ENCODE measurements at regions not wholly inside any gene's neighbourhood (a gene's known extent, or its start where the extent isn't known, plus 50 kb on each side); places are given as distances from the start of the nearest gene placed in this dataset.

- no peak overlapping the region for H3K4me3 ChIP-seq
- H3K27me3 ChIP-seq = no peaks in the 10 kb centered on the region
- H3K27ac ChIP-seq (replicated peaks in 1 of 4) = no peak overlapping the region
- intact Hi-C loops (cut with DNase I) = no loop called here
- H3K9me3 ChIP-seq = no peaks in the 10 kb centered on the region
- no peaks in the 10 kb centered on the region for H3K4me1 ChIP-seq
- WGBS = 92% methylated on average over 1 of the region's 1 CpG
- TF ChIP-seq POLR2AphosphoS5 (IDR thresholded peaks at IDR 0.05) = no peak
- TF ChIP-seq POLR2A (IDR thresholded peaks at IDR 0.05; ENCODE audit: low read depth) = no peak
- no peak for TF ChIP-seq CTCF (IDR thresholded peaks at IDR 0.05)
- TF ChIP-seq EP300 (IDR thresholded peaks at IDR 0.05) = no peak
- no peaks in the 10 kb centered on the region for H3K36me3 ChIP-seq
- no peak for DNase-seq (ENCODE audit: extremely low spot score)
These were observed 421.1 kb downstream of the KLF5 start for GRCh38 chr13:73479856-73480255.

- DNase-seq (ENCODE audit: extremely low spot score) = no peak
- no peaks in the 10 kb centered on the region for H3K27me3 ChIP-seq
- H3K36me3 ChIP-seq = no peaks in the 10 kb centered on the region
- H3K4me3 ChIP-seq = no peak overlapping the region
- TF ChIP-seq POLR2A (IDR thresholded peaks at IDR 0.05; ENCODE audit: low read depth) (no peak), CTCF (IDR thresholded peaks at IDR 0.05) (no peak), POLR2AphosphoS5 (IDR thresholded peaks at IDR 0.05) (no peak)
- H3K4me1 ChIP-seq = no peaks in the 10 kb centered on the region
- H3K9me3 ChIP-seq = no peaks in the 10 kb centered on the region
- intact Hi-C loops (cut with DNase I) = no loop called here
- WGBS = 94% methylated on average over 1 of the region's 1 CpG
- H3K27ac ChIP-seq (replicated peaks in 1 of 4) = no peak overlapping the region
These were observed 420.5 kb downstream of the KLF5 start for GRCh38 chr13:73479351-73479750.

GRCh38 chr13:73477441-73477840, 418.6 kb downstream of the KLF5 start:
- H3K4me3 ChIP-seq = no peak overlapping the region
- 85% methylated on average over 3 of the region's 3 CpGs for WGBS
- no peaks in the 10 kb centered on the region for H3K9me3 ChIP-seq
- no peak for DNase-seq (ENCODE audit: extremely low spot score)
- intact Hi-C loops (cut with DNase I) = no loop called here
- H3K27ac ChIP-seq (replicated peaks in 1 of 4) = no peak overlapping the region
- no peaks in the 10 kb centered on the region for H3K4me1 ChIP-seq
- no peaks in the 10 kb centered on the region for H3K27me3 ChIP-seq
- no peaks in the 10 kb centered on the region for H3K36me3 ChIP-seq
- TF ChIP-seq EP300 (IDR thresholded peaks at IDR 0.05) = no peak
- TF ChIP-seq CTCF (IDR thresholded peaks at IDR 0.05) = no peak
- TF ChIP-seq POLR2AphosphoS5 (IDR thresholded peaks at IDR 0.05) = no peak
- TF ChIP-seq POLR2A (IDR thresholded peaks at IDR 0.05; ENCODE audit: low read depth) = no peak

GRCh38 chr13:73473016-73473415, 414.2 kb downstream of the KLF5 start:
- WGBS = 91% methylated on average over 2 of the region's 2 CpGs
- H3K4me3 ChIP-seq = no peak overlapping the region
- intact Hi-C loops (cut with DNase I) = no loop called here

More at GRCh38 chr13:73473016-73473415, 414.2 kb downstream of the KLF5 start:
- H3K27me3 ChIP-seq = no peaks in the 10 kb centered on the region
- no peaks in the 10 kb centered on the region for H3K9me3 ChIP-seq
- no peak overlapping the region for H3K27ac ChIP-seq (replicated peaks in 1 of 4)
- no peaks in the 10 kb centered on the region for H3K4me1 ChIP-seq
- H3K36me3 ChIP-seq = no peaks in the 10 kb centered on the region
- TF ChIP-seq POLR2A (IDR thresholded peaks at IDR 0.05; ENCODE audit: low read depth) (no peak), EP300 (IDR thresholded peaks at IDR 0.05) (no peak), POLR2AphosphoS5 (IDR thresholded peaks at IDR 0.05) (no peak), CTCF (IDR thresholded peaks at IDR 0.05) (no peak)
- DNase-seq (ENCODE audit: extremely low spot score) = no peak

Data from esophagus muscularis mucosa (tissue), 4 donors.